Small intestine (tissue), 7 donors: ENCODE measurements at regions not wholly inside any gene's neighbourhood (a gene's known extent, or its start where the extent isn't known, plus 50 kb on each side); places are given as distances from the start of the nearest gene placed in this dataset.
"Not testable (repeated sequence)": the region's sequence is repeated elsewhere in the genome, so short reads cannot be mapped to it uniquely, and the experiment has no call there.

Source experiments
- DNase-seq, 2 donors: peaks; one replicate each; pipeline versions ENCODE4 v3.0.0 to v3.0.0-alpha.2; 2013
- FAIRE-seq: peaks from 2 replicates; lab custom pipeline; 2012; peaks lifted over from hg19 to GRCh38; lab: Jason Lieb, UNC
- H3K27ac ChIP-seq, 3 donors: one replicate each; pipeline ENCODE4 v1.5.1; 2013; ENCODE audit warnings: low read length in 2 of 3, mild to moderate bottlenecking in 2 of 3, control low read depth in 1 of 3, inconsistent platforms in 1 of 3, low read depth in 1 of 3, moderate library complexity in 1 of 3
- H3K27me3 ChIP-seq, 3 donors: one replicate each; pipeline ENCODE4 v1.6.1; 2013; ENCODE audit warnings: low read length in 3 of 3, inconsistent platforms in 1 of 3; ENCODE audit not compliant: control insufficient read depth in 3 of 3, insufficient read depth in 3 of 3
- H3K36me3 ChIP-seq, 3 donors: one replicate each; pipeline ENCODE4 v1.6.1; 2013; ENCODE audit warnings: low read length in 3 of 3, inconsistent platforms in 1 of 3, low read depth in 1 of 3, mild to moderate bottlenecking in 1 of 3, moderate library complexity in 1 of 3; ENCODE audit not compliant: control insufficient read depth in 3 of 3, insufficient read depth in 2 of 3
- H3K4me1 ChIP-seq, 3 donors: one replicate each; pipeline ENCODE4 v1.6.1; 2013; ENCODE audit warnings: low read length in 2 of 3, inconsistent platforms in 1 of 3, low read depth in 1 of 3, mild to moderate bottlenecking in 1 of 3, moderate library complexity in 1 of 3; ENCODE audit not compliant: control insufficient read depth in 3 of 3, insufficient read depth in 2 of 3
- H3K4me3 ChIP-seq, 3 donors: one replicate each; pipeline ENCODE4 v1.5.1; 2013; ENCODE audit warnings: low read length in 3 of 3, control low read depth in 1 of 3, inconsistent platforms in 1 of 3, low read depth in 1 of 3, mild to moderate bottlenecking in 1 of 3, moderate library complexity in 1 of 3
- H3K9me3 ChIP-seq, 2 donors: one replicate each; pipeline ENCODE4 v1.6.1; 2013; ENCODE audit warnings: low read depth in 1 of 2, low read length in 1 of 2; ENCODE audit not compliant: control insufficient read depth in 2 of 2, insufficient read depth in 1 of 2
- WGBS, 3 donors: extraction: QIAGEN DNeasy Blood & Tissue Kit; methylation state at CpG; one replicate each; pipeline ENCODE4 v1.1.7; 2013; 5-methylcytosine and 5-hydroxymethylcytosine counted together
- donor health status: healthy with polysubstance abuse.
- donor health status: control.
- donor health status: control.
- donor health status: Bipolar disorder and iron deficiency.
- donor health status: healthy.

DNA sequence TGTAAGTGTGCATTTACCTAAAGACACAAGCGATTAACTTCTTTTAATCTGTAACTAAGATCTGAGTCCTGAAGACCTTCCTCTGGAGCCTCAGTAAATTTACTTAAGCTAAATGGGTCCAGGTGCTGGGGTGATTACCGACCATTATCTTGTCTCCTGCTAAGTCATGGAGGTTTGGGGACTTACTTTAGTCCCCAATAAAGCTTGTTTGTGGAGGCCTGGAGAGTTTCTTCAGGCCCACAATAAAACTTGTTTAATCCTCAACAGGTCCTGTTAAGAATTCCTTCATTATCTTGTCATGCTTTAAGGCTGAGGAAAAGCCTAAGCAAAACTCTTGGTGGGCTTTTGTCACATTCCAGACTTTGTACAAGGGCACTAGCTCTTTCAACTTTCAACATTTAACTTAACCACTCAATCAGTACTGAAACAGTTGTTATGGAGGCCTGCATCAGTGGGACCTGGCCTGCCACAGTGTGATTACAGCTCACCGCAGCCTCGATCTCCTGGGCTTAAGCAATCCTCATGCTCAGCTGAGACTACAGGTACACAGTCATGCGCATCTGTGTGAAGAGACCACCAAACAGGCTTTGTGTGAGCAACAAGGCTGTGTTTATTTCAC lies 84.0 kb downstream of the FMO4 start:
- FAIRE-seq: no peak
- no peak for DNase-seq
- Histone ChIP-seq H3K4me1 (peaks cover 0 to 15% (median 0%) of the 10 kb centered on the region in 3 donors), H3K27ac (peak overlapping the region in 1 of 3 donors; percentile 77), H3K27me3 (no peaks in the 10 kb centered on the region), H3K36me3 (no peaks in the 10 kb centered on the region), H3K9me3 (no peaks in the 10 kb centered on the region), H3K4me3 (no peak overlapping the region)
- WGBS, 3 donors: 80 to 88% (median 86%) methylated on average over 5 of the region's 5 CpGs

DNA sequence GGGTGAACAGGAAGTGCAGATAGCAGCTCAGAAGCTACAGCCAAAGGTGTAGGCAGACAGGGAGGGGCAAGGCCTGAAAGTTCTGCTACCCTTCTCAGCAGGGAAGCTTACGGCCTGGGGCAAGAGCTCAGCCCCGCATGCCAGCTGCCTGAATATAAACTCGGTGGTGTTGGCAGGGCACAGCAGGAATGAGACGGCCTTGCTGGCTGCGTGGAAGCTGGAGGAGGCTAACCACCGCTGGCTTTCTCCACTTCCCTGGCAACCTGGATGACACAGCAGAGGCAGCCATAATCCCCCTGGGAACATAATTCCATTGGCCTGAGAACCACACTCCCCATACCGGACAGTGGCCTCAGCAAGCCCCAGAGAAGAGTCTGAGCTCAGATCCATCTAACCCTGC lies 81.9 kb upstream of the PRRC2C start:
- FAIRE-seq: no peak
- DNase-seq: no peak
- no peak overlapping the region for H3K4me3 ChIP-seq
- H3K4me1 ChIP-seq: no peaks in the 10 kb centered on the region
- no peaks in the 10 kb centered on the region for H3K36me3 ChIP-seq
- H3K9me3 ChIP-seq: peaks cover 0 to 9% of the 10 kb centered on the region in 2 donors
- no peak overlapping the region for H3K27ac ChIP-seq
- 41 to 64% (median 52%) methylated on average over 7 of the region's 7 CpGs for WGBS, 3 donors
- no peaks in the 10 kb centered on the region for H3K27me3 ChIP-seq

DNA sequence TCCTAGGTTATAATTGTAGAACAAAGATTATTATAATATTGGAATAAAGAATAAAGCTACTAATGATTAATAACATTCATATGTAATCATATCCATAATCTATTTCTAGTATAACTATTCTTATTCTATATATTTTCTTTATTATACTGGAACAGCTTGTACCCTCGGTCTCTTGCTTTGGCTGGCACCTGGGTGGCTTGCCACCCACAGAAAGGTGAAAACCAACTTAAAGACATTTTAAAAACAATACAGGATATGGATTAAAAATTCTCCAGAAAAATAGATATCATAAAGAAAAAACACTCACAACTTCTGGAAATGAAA lies 80.0 kb upstream of the PRRC2C start:
- no peaks in the 10 kb centered on the region for H3K36me3 ChIP-seq
- no peaks in the 10 kb centered on the region for H3K27me3 ChIP-seq
- WGBS, 3 donors: 63 to 78% (median 74%) methylated on average over 1 of the region's 1 CpG
- H3K9me3 ChIP-seq: peaks cover 0 to 9% of the 10 kb centered on the region in 2 donors
- H3K27ac ChIP-seq: no peak overlapping the region
- H3K4me1 ChIP-seq: no peaks in the 10 kb centered on the region
- DNase-seq: no peak
- no peak overlapping the region for H3K4me3 ChIP-seq
- no peak for FAIRE-seq

DNA sequence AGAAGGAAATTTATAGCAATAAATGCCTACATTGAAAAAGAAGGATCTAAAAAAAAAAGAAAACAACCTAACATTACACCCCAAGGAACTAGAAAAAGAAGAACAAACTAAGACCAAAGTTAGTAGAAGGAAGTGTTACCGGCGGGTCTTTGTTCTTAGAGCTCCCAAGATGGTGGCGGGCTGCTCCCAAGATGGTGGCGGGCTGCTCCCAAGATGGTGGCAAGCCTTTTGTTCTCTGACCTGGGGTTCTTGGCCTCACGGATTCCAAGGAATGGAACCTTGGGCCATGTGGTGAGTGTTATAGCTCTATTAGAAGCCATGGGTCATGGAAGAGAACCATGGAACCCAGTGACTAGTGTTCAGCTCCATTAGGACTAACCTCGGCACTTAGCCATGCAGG lies 71.8 kb upstream of the PRRC2C start:
- not testable (repeated sequence) for H3K27ac ChIP-seq, H3K27me3 ChIP-seq, H3K36me3 ChIP-seq, H3K4me1 ChIP-seq, H3K9me3 ChIP-seq, FAIRE-seq, DNase-seq, H3K4me3 ChIP-seq
- WGBS, 3 donors: 93 to 96% (median 94%) methylated on average over 5 to 6 of the region's 6 CpGs

DNA sequence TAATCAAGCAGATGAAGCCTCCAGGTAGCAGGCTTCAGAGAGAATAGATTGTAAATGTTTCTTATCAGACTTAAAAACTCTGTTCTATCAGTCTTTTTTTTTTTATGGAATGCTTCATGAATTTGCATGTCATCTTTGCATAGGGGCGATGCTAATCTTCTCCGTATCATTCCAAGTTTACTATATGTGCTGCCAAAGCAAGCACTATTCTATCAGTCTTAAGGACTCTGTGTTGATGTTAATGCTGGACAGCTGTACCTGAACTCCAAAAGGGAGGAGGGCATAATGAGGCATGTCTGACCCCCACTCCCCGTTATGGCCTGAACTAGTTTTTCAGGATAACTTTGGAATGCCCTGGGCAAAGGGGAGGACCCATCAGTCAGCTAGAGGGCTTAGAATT lies 66.8 kb upstream of the PRRC2C start:
- no peak for FAIRE-seq
- no peak overlapping the region for H3K27ac ChIP-seq
- 88 to 91% (median 90%) methylated on average over 3 of the region's 3 CpGs for WGBS, 3 donors

DNA sequence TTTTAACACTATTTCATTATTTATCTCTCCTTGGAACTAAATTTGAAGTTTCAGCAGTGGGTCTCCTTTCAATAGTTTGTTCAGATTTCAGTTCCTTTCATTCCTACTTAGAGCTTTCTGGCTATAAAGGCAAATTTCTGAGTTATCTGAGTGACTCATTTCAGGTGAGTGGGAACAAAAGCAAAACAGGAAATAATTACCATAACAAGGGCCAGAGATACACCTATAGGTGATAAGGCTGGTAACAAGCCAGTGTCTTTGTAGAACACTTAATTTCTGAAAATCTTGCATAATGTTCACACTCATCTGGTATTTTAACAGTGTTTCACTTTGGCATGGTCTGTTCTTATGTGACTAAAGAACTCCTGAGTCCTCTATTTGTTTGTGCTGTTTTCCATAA lies 64.5 kb upstream of the PRRC2C start:
- Histone ChIP-seq H3K4me1 (no peaks in the 10 kb centered on the region), H3K27me3 (no peaks in the 10 kb centered on the region), H3K27ac (no peak overlapping the region), H3K4me3 (no peak overlapping the region), H3K9me3 (peaks cover 0 to 3% of the 10 kb centered on the region in 2 donors), H3K36me3 (no peaks in the 10 kb centered on the region)
- FAIRE-seq (no peak), DNase-seq (no peak)

More for the DNA sequence above, 66.8 kb upstream of the PRRC2C start:
- no peak overlapping the region for H3K4me3 ChIP-seq
- no peaks in the 10 kb centered on the region for H3K36me3 ChIP-seq
- no peak for DNase-seq
- no peaks in the 10 kb centered on the region for H3K4me1 ChIP-seq
- peaks cover 0 to 3% of the 10 kb centered on the region in 2 donors for H3K9me3 ChIP-seq
- H3K27me3 ChIP-seq: no peaks in the 10 kb centered on the region

DNA sequence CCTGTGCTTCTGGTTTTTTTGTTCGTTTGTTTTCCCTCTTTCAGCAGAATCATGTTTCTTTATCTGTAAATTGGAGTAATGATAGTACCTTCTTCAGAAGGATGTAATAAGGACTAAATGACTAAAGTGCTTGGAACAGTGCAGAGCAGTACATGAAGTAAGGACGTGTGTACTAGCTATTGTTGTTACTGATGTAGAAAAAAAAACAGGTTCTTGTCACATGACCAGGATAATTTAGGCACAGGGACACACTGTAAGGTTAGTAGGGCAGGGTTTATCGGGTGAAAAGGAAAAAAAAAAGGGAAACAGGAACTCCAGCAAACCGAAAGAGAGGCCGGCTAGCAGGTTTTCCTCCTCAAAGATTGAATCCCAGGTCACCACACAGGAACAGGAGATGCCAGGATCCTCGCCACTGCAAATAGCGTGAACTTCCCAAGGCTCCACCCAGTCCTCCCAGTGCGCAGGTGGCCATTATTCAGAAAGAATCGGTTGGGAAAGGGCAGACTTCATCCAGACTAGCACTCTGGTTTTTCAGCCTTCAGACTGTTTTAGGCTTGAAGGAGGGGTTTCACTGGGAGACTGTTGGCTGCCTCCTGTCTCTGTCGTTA lies 63.8 kb upstream of the PRRC2C start:
- H3K27ac ChIP-seq: no peak overlapping the region

DNA sequence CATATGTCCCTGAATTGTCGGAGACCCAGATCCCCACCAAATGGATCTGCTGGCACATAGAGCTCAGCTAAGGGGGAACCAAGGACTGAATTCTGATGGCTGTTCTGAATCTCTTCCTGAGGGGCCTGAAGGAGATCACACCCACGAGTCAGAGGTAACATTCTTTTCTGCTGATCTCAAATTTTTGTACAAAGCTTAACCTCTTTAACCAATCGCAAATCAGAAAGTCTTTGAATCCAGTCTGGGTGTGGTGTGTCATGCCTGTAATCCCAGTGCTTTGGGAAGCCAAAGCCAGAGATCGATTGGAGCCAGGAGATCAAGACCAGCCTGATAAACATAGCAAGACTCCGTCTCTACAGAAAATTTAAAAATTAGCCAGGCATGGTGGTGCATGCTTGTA lies 62.8 kb upstream of the PRRC2C start:
- no peaks in the 10 kb centered on the region for H3K36me3 ChIP-seq
- H3K27me3 ChIP-seq: no peaks in the 10 kb centered on the region
- H3K9me3 ChIP-seq: peaks cover 0 to 3% of the 10 kb centered on the region in 2 donors
- no peak for DNase-seq
- no peaks in the 10 kb centered on the region for H3K4me1 ChIP-seq
- no peak overlapping the region for H3K4me3 ChIP-seq
- 77 to 78% (median 77%) methylated on average over 5 of the region's 5 CpGs for WGBS, 3 donors
- no peak overlapping the region for H3K27ac ChIP-seq
- FAIRE-seq: no peak

More for the DNA sequence above, 63.8 kb upstream of the PRRC2C start:
- no peak overlapping the region for H3K4me3 ChIP-seq
- no peaks in the 10 kb centered on the region for H3K36me3 ChIP-seq
- no peaks in the 10 kb centered on the region for H3K27me3 ChIP-seq
- H3K9me3 ChIP-seq: peaks cover 0 to 3% of the 10 kb centered on the region in 2 donors
- WGBS, 3 donors: 63 to 77% (median 67%) methylated on average over 10 of the region's 10 CpGs
- no peak for DNase-seq
- FAIRE-seq: no peak
- H3K4me1 ChIP-seq: no peaks in the 10 kb centered on the region

DNA sequence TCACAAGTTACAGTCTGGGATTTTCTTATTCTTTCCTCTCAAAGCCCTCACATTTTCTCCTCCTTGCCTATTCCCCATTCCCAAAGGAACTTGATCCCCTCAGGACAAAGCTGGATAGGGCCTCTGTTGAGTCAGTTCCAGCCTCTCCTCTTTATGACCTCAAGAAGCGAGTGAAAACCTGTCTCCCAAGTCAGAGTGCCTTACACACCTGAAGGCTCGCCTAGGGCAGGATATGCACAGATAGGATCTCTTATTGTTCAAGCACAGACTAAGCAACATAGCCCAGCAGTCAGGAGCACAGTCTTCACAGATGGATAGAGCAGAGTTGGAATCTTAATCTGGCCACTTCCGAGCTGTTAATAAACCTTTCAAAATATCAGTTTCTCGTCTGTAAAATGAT lies 60.8 kb upstream of the PRRC2C start:
- Histone ChIP-seq H3K27ac (no peak overlapping the region), H3K27me3 (no peaks in the 10 kb centered on the region), H3K4me1 (no peaks in the 10 kb centered on the region), H3K9me3 (peaks cover 0 to 6% of the 10 kb centered on the region in 2 donors), H3K4me3 (no peak overlapping the region), H3K36me3 (no peaks in the 10 kb centered on the region)
- WGBS, 3 donors: 68 to 75% (median 69%) methylated on average over 4 of the region's 4 CpGs
- DNase-seq: no peak
- no peak for FAIRE-seq
